Smooth muscle cell (in vitro differentiated cells): ENCODE measurements at regions not wholly inside any gene's neighbourhood (a gene's known extent, or its start where the extent isn't known, plus 50 kb on each side); places are given as distances from the start of the nearest gene placed in this dataset.

Source experiments
- DNase-seq: peaks from one replicate; lab custom pipeline; 2025; ENCODE audit not compliant: unreplicated experiment; lab: John Stamatoyannopoulos, UW
- H2AFZ ChIP-seq: fragments of 200-600 bp; sonication (generic); 2 replicates; pipeline ENCODE4 v1.6.0; 2016; ENCODE audit warnings: antibody characterized with exemption, low read depth, mild to moderate bottlenecking
- H3F3A ChIP-seq: fragments of 200-600 bp; sonication (generic); 2 replicates; pipeline ENCODE4 v1.6.0; 2017; ENCODE audit warnings: antibody characterized with exemption, low read depth
- H3K27ac ChIP-seq: fragments of 200-600 bp; sonication (generic); 2 replicates; pipeline ENCODE4 v1.5.1; 2016; ENCODE audit warnings: low read depth, mild to moderate bottlenecking
- H3K27me3 ChIP-seq: fragments of 200-600 bp; sonication (generic); 2 replicates; pipeline ENCODE4 v1.6.1; 2016; ENCODE audit warnings: low read depth, mild to moderate bottlenecking
- H3K36me3 ChIP-seq: fragments of 200-600 bp; sonication (generic); 2 replicates; pipeline ENCODE4 v1.5.1; 2016; ENCODE audit warnings: low read depth
- H3K4me1 ChIP-seq: fragments of 200-600 bp; sonication (generic); 2 replicates; pipeline ENCODE4 v1.5.1; 2016; ENCODE audit warnings: low read depth
- H3K4me2 ChIP-seq: fragments of 200-600 bp; sonication (generic); 2 replicates; pipeline ENCODE4 v1.6.0; 2016; ENCODE audit warnings: mild to moderate bottlenecking
- H3K4me3 ChIP-seq: fragments of 200-600 bp; sonication (generic); 2 replicates; pipeline ENCODE4 v1.5.1; 2016; ENCODE audit warnings: mild to moderate bottlenecking
- H3K79me2 ChIP-seq: fragments of 200-600 bp; sonication (generic); 2 replicates; pipeline ENCODE4 v1.6.0; 2016; ENCODE audit warnings: low read depth, mild to moderate bottlenecking
- H3K9ac ChIP-seq: fragments of 200-600 bp; sonication (generic); 2 replicates; pipeline ENCODE4 v1.6.0; 2016; ENCODE audit warnings: low read depth
- H3K9me3 ChIP-seq: fragments of 200-600 bp; sonication (generic); replicated peaks from 2 replicates; pipeline ENCODE4 v1.5.1; 2016; ENCODE audit warnings: low read depth
- H4K20me1 ChIP-seq: fragments of 200-600 bp; sonication (generic); 2 replicates; pipeline ENCODE4 v1.6.0; 2016; ENCODE audit warnings: low read depth
- CTCF ChIP-seq: fragments of 200-600 bp; sonication (generic); IDR thresholded peaks from 2 replicates; pipeline ENCODE4 v1.5.1; 2017; ENCODE audit warnings: borderline replicate concordance, mild to moderate bottlenecking, antibody characterized with exemption; ENCODE audit not compliant: insufficient read depth, poor library complexity, severe bottlenecking
- WGBS: methylation state at CpG from one replicate; pipeline ENCODE4 v1.1.7; 2016; ENCODE audit warnings: low lambda C conversion rate; 5-methylcytosine and 5-hydroxymethylcytosine counted together

GRCh38 chr6:76124018-76124417 lies 51.6 kb upstream of the IMPG1 start:
- DNase-seq, result no peak
- Histone ChIP-seq H3K4me1 (no peaks in the 10 kb centered on the region), H2AFZ (no peak overlapping the region), H3F3A (no peaks in the 10 kb centered on the region), H3K36me3 (no peaks in the 10 kb centered on the region), H3K27ac (no peak overlapping the region), H3K27me3 (no peaks in the 10 kb centered on the region), H3K4me2 (no peak overlapping the region), H3K9ac (no peak overlapping the region), H3K9me3 (no peaks in the 10 kb centered on the region), H4K20me1 (no peaks in the 10 kb centered on the region), H3K4me3 (no peak overlapping the region), H3K79me2 (no peaks in the 10 kb centered on the region)
- WGBS, result 85% methylated on average over 1 of the region's 1 CpG
- TF ChIP-seq CTCF, result no peak
